Endodermal cell (in vitro differentiated cells): ENCODE measurements at regions not wholly inside any gene's neighbourhood (a gene's known extent, or its start where the extent isn't known, plus 50 kb on each side); places are given as distances from the start of the nearest gene placed in this dataset.
"Not testable (repeated sequence)": the region's sequence is repeated elsewhere in the genome, so short reads cannot be mapped to it uniquely, and the experiment has no call there.

Source experiments
- DNase-seq: peaks from one replicate; pipeline ENCODE4 v3.0.0-alpha.2; 2017
- H3K27ac ChIP-seq: 2 replicates; pipeline ENCODE4 v1.5.1; 2013; ENCODE audit warnings: mild to moderate bottlenecking, low read depth, low read length, moderate library complexity
- H3K27me3 ChIP-seq: 2 replicates; pipeline ENCODE4 v1.6.1; 2013; ENCODE audit warnings: mild to moderate bottlenecking, low read length, moderate library complexity; ENCODE audit not compliant: insufficient read depth, control insufficient read depth, poor library complexity, severe bottlenecking
- H3K36me3 ChIP-seq: 2 replicates; pipeline ENCODE4 v1.7.0; 2013; ENCODE audit warnings: mild to moderate bottlenecking, low read length, moderate library complexity; ENCODE audit not compliant: control insufficient read depth, insufficient read depth
- H3K4me1 ChIP-seq: one replicate; pipeline ENCODE4 v1.7.0; 2013; ENCODE audit warnings: low read length; ENCODE audit not compliant: control insufficient read depth, insufficient read depth
- H3K4me3 ChIP-seq: 2 replicates; pipeline ENCODE4 v1.5.1; 2013; ENCODE audit warnings: mild to moderate bottlenecking, low read length, moderate library complexity
- H3K9ac ChIP-seq: 2 replicates; pipeline ENCODE4 v1.6.1; 2013; ENCODE audit warnings: mild to moderate bottlenecking, low read length, moderate library complexity; ENCODE audit not compliant: poor library complexity, severe bottlenecking; ENCODE audit errors: extremely low read depth
- H3K9me3 ChIP-seq: 2 replicates; pipeline ENCODE4 v1.6.1; 2013; ENCODE audit warnings: mild to moderate bottlenecking, low read length, moderate library complexity; ENCODE audit not compliant: control insufficient read depth
- H3K27ac Mint-ChIP-seq: 2 replicates; pipeline ENCODE4 v1.8.0; 2020; ENCODE audit warnings: mixed read lengths
- H3K27me3 Mint-ChIP-seq: 2 replicates; pipeline ENCODE4 v1.8.0; 2021; ENCODE audit warnings: mild to moderate bottlenecking, mixed read lengths; ENCODE audit not compliant: insufficient read depth
- H3K36me3 Mint-ChIP-seq: 2 replicates; pipeline ENCODE4 v1.8.0; 2020; ENCODE audit warnings: low read depth, mixed read lengths
- H3K4me1 Mint-ChIP-seq: 2 replicates; pipeline ENCODE4 v1.8.0; 2020; ENCODE audit warnings: mixed read lengths
- H3K4me3 Mint-ChIP-seq: 2 replicates; pipeline ENCODE4 v1.8.0; 2020; ENCODE audit warnings: mild to moderate bottlenecking, moderate library complexity, mixed read lengths
- H3K9me3 Mint-ChIP-seq: 2 replicates; pipeline ENCODE4 v1.8.0; 2020; ENCODE audit warnings: mild to moderate bottlenecking, mixed read lengths
- CTCF ChIP-seq: fragments of 200-600 bp; sonication (generic); conservative IDR thresholded peaks from 2 replicates; pipeline ENCODE4 v1.5.0; 2021; ENCODE audit warnings: antibody characterized with exemption, mild to moderate bottlenecking
- WGBS, 2 experiments: methylation state at CpG; one replicate each; pipeline versions ENCODE4 v1.1.5 to v1.1.7; 2013; ENCODE audit warnings: missing lambda C conversion rate in 2 of 2, mixed read lengths in 1 of 2; ENCODE audit not compliant: insufficient coverage in 1 of 2, insufficient read length in 1 of 2; 5-methylcytosine and 5-hydroxymethylcytosine counted together

- H3K27ac Mint-ChIP-seq, result no peak overlapping the region
- H3K9me3 Mint-ChIP-seq, result peaks cover 75% of the 10 kb centered on the region
- H3K36me3 Mint-ChIP-seq, result peaks cover 8% of the 10 kb centered on the region
- H3K36me3 ChIP-seq, result no peaks in the 10 kb centered on the region
- H3K4me3 Mint-ChIP-seq, result no peak overlapping the region
- TF ChIP-seq CTCF, result no peak
- WGBS, 2 experiments, result 87 to 91% methylated on average over 83 to 109 of the region's 109 CpGs
- H3K9me3 ChIP-seq, result peaks cover 65% of the 10 kb centered on the region
- H3K4me1 ChIP-seq, result no peaks in the 10 kb centered on the region
- no peaks in the 10 kb centered on the region for H3K4me1 Mint-ChIP-seq
- no peak overlapping the region for H3K9ac ChIP-seq
- no peak for DNase-seq
- H3K27ac ChIP-seq, result no peak overlapping the region
- H3K27me3 Mint-ChIP-seq, result no peaks in the 10 kb centered on the region
- no peak overlapping the region for H3K4me3 ChIP-seq
- no peaks in the 10 kb centered on the region for H3K27me3 ChIP-seq
These were observed 177.0 kb downstream of the OR4M2 start for GRCh38 chr15:22257047-22258008.

GRCh38 chr15:22258009-22258397, 177.7 kb downstream of the OR4M2 start:
- Histone ChIP-seq H3K4me3 (no peak overlapping the region), H3K27ac (no peak overlapping the region), H3K27me3 (no peaks in the 10 kb centered on the region), H3K4me1 (no peaks in the 10 kb centered on the region), H3K9ac (no peak overlapping the region), H3K36me3 (no peaks in the 10 kb centered on the region), H3K9me3 (peaks cover 68% of the 10 kb centered on the region)
- WGBS, 2 experiments, result 90 to 91% methylated on average over 33 to 75 of the region's 75 CpGs
- H3K27ac Mint-ChIP-seq, result no peak overlapping the region
- no peak overlapping the region for H3K4me3 Mint-ChIP-seq
- no peaks in the 10 kb centered on the region for H3K4me1 Mint-ChIP-seq
- H3K27me3 Mint-ChIP-seq, result no peaks in the 10 kb centered on the region
- H3K9me3 Mint-ChIP-seq, result peaks cover 68% of the 10 kb centered on the region
- H3K36me3 Mint-ChIP-seq, result peaks cover 8% of the 10 kb centered on the region
- DNase-seq, result no peak
- no peak for TF ChIP-seq CTCF

- H3K36me3 Mint-ChIP-seq, result peaks cover 8% of the 10 kb centered on the region
- no peaks in the 10 kb centered on the region for H3K4me1 Mint-ChIP-seq
- H3K36me3 ChIP-seq, result no peaks in the 10 kb centered on the region
- no peak for DNase-seq
- H3K27me3 ChIP-seq, result no peaks in the 10 kb centered on the region
- 88 to 90% methylated on average over 41 to 59 of the region's 59 CpGs for WGBS, 2 experiments
- H3K4me3 Mint-ChIP-seq, result no peak overlapping the region
- H3K27ac Mint-ChIP-seq, result no peak overlapping the region
- H3K4me1 ChIP-seq, result no peaks in the 10 kb centered on the region
- peaks cover 71% of the 10 kb centered on the region for H3K9me3 ChIP-seq
- no peak overlapping the region for H3K4me3 ChIP-seq
- H3K27ac ChIP-seq, result no peak overlapping the region
- H3K9ac ChIP-seq, result no peak overlapping the region
- no peaks in the 10 kb centered on the region for H3K27me3 Mint-ChIP-seq
- TF ChIP-seq CTCF, result no peak
- H3K9me3 Mint-ChIP-seq, result peaks cover 62% of the 10 kb centered on the region
These were observed 178.2 kb downstream of the OR4M2 start for GRCh38 chr15:22258398-22259150.

- not testable (repeated sequence) for H3K27ac Mint-ChIP-seq
These were observed 178.9 kb downstream of the OR4M2 start for GRCh38 chr15:22259151-22259750.

More at GRCh38 chr15:22259151-22259750, 178.9 kb downstream of the OR4M2 start:
- H3K4me1 ChIP-seq, H3K9ac ChIP-seq, H3K36me3 Mint-ChIP-seq, H3K27ac ChIP-seq, H3K4me3 Mint-ChIP-seq, DNase-seq, H3K4me1 Mint-ChIP-seq, H3K27me3 Mint-ChIP-seq, H3K36me3 ChIP-seq, H3K27me3 ChIP-seq: not testable (repeated sequence)
- WGBS, 2 experiments, result 89 to 96% methylated on average over 30 to 37 of the region's 37 CpGs
- Histone ChIP-seq H3K9me3 (peaks cover 71% of the 10 kb centered on the region), H3K4me3 (peak overlapping the region; percentile 47)
- peaks cover 56% of the 10 kb centered on the region for H3K9me3 Mint-ChIP-seq
